HEK293T (cell line): ENCODE measurements at regions not wholly inside any gene's neighbourhood (a gene's known extent, or its start where the extent isn't known, plus 50 kb on each side); places are given as distances from the start of the nearest gene placed in this dataset.

Experiments used
- CTBP1 ChIP-seq: fragments of 450-650 bp; IDR thresholded peaks from 2 replicates; pipeline ENCODE4 v1.6.1; 2016; ENCODE audit warnings: borderline replicate concordance
- FOXM1 ChIP-seq: fragments of 450-650 bp; IDR thresholded peaks from 2 replicates; pipeline ENCODE4 v1.6.1; 2017; ENCODE audit warnings: mild to moderate bottlenecking, borderline replicate concordance
- HDGF ChIP-seq: fragments of 450-650 bp; IDR thresholded peaks from 2 replicates; pipeline ENCODE4 v1.6.1; 2017; ENCODE audit warnings: antibody characterized with exemption, borderline replicate concordance
- L3MBTL2 ChIP-seq: fragments of 450-650 bp; conservative IDR thresholded peaks from 2 replicates; pipeline ENCODE4 v1.6.1; 2016; ENCODE audit warnings: mild to moderate bottlenecking
- NFRKB ChIP-seq: fragments of 450-650 bp; IDR thresholded peaks from 2 replicates; pipeline ENCODE4 v1.6.1; 2016; ENCODE audit warnings: mild to moderate bottlenecking, moderate library complexity
- TARDBP ChIP-seq: fragments of 450-650 bp; IDR thresholded peaks from 2 replicates; pipeline ENCODE4 v1.6.1; 2016
- TF ChIP-seq, protein P1 (sequence below): fragments of 450-650 bp; IDR thresholded peaks from 2 replicates; pipeline ENCODE4 v1.6.1; 2016

DNA sequence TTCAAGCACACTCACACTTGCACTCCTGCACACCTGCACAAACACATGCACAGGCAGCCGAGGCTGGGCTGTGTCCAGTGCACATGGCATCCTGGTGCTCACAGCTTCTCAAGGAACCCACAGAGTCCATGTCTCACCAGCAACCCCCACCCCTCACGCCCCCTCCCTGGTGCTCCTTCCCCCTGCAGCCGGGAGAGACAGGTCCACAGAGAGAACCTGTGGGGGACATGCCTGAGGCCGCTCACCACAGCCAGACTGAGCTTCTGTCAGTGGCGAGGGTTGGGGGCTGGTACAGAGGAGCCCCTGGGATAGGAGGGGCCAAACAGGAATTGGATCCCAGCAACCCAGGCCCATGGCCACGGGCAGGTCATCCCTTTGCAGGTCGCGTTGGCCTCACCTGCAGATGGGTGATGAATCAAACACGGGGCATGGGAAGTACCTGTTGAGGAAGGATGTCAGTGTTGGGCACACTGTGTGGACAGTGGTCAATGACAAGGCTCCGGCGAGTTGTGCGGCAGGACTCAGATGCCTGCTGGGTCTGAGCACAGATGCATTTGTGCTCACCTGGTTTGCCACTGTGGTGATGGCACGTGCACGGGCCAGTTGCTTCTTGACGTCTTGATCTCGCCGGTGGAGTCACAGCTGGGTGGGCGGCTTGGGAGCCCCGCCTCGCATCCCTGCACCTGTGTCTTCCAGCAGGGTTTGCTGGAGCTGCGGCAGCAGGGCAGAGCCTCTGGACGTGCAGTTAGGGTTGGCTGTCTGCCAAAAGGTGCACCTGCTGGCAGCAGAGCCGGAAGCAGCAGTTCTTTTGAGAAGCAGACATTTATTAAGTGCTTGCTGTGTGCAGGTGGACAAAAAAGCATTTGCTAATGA lies 113.0 kb downstream of the ERMARD start:
- TF ChIP-seq L3MBTL2 (no peak), HDGF (no peak), TARDBP (no peak), FOXM1 (no peak), NFRKB (no peak), CTBP1 (no peak)
- TF ChIP-seq, protein P1, sequence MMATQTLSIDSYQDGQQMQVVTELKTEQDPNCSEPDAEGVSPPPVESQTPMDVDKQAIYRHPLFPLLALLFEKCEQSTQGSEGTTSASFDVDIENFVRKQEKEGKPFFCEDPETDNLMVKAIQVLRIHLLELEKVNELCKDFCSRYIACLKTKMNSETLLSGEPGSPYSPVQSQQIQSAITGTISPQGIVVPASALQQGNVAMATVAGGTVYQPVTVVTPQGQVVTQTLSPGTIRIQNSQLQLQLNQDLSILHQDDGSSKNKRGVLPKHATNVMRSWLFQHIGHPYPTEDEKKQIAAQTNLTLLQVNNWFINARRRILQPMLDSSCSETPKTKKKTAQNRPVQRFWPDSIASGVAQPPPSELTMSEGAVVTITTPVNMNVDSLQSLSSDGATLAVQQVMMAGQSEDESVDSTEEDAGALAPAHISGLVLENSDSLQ: no peak
